B cell (primary cell): ENCODE measurements at regions not wholly inside any gene's neighbourhood (a gene's known extent, or its start where the extent isn't known, plus 50 kb on each side); places are given as distances from the start of the nearest gene placed in this dataset.

Source experiments
- ATAC-seq: fragments of 200-7000 bp; cut with Tn5 transposase; one replicate; pipeline ENCODE4 v1.10.0; 2021; ENCODE audit warnings: low read depth, mild to moderate bottlenecking, moderate number of reproducible peaks, moderate library complexity
- CTCF ChIA-PET: fragments of 350-600 bp; sonication (Branson Sonifier 250); formaldehyde crosslinking; loops from one replicate; lab custom pipeline; 2021; ENCODE audit warnings: antibody characterized with exemption, inconsistent platforms; lab: Charles Lee
- POLR2A ChIA-PET: fragments of 350-600 bp; sonication (Branson Sonifier 250); formaldehyde crosslinking; loops from one replicate; lab custom pipeline; 2021; ENCODE audit warnings: antibody characterized with exemption; lab: Charles Lee
- DNase-seq: peaks from one replicate; pipeline ENCODE4 v3.0.0; 2013
- H2AFZ ChIP-seq: 2 replicates; pipeline ENCODE4 v1.6.1; 2012; ENCODE audit warnings: mild to moderate bottlenecking, low read depth, low read length; ENCODE audit not compliant: insufficient read depth, poor library complexity, severe bottlenecking
- H3K27ac ChIP-seq, 2 donors: 1 replicate in 1 of 2; 2 replicates in 1 of 2; pipeline ENCODE4 v1.5.1; 2012 to 2013; ENCODE audit warnings: low read length in 2 of 2, mild to moderate bottlenecking in 2 of 2, moderate library complexity in 1 of 2
- H3K27me3 ChIP-seq, 4 experiments: fragments of 200-600 bp in 1 of 4; sonication (generic) in 1 of 4; replicated peaks in 1 of 4; 1 replicate in 2 of 4; 2 replicates in 2 of 4; pipeline versions ENCODE4 v1.6.1 to v1.7.0; 2013 to 2016; ENCODE audit warnings: low read length in 3 of 4, mild to moderate bottlenecking in 2 of 4, mixed read lengths in 1 of 4, moderate library complexity in 1 of 4; ENCODE audit not compliant: insufficient read depth in 4 of 4, control insufficient read depth in 3 of 4; ENCODE audit errors: control extremely low read depth in 1 of 4
- H3K36me3 ChIP-seq, 2 experiments: replicated peaks in 1 of 2; 1 replicate in 1 of 2; 2 replicates in 1 of 2; pipeline versions ENCODE4 v1.6.1 to v1.7.1; 2013; ENCODE audit warnings: low read length in 1 of 2; ENCODE audit not compliant: insufficient read depth in 2 of 2, control insufficient read depth in 1 of 2; ENCODE audit errors: control extremely low read depth in 1 of 2, extremely low read depth in 1 of 2
- H3K4me1 ChIP-seq, 2 donors: fragments of 200-600 bp in 1 of 2; sonication (generic) in 1 of 2; 1 replicate in 1 of 2; 2 replicates in 1 of 2; pipeline versions ENCODE4 v1.5.1 to v1.6.1; 2013 to 2017; ENCODE audit warnings: low read length in 2 of 2; ENCODE audit not compliant: control insufficient read depth in 2 of 2, insufficient read depth in 2 of 2
- H3K4me2 ChIP-seq: replicated peaks from 2 replicates; pipeline ENCODE3; 2012; ENCODE audit warnings: mild to moderate bottlenecking, low read depth, low read length; ENCODE audit not compliant: poor library complexity, severe bottlenecking
- H3K4me3 ChIP-seq, 5 experiments: fragments of 200-600 bp in 1 of 5; sonication (generic) in 1 of 5; 1 replicate in 3 of 5; 2 replicates in 2 of 5; pipeline versions ENCODE4 v1.5.1 to v1.7.0; 2011 to 2016; ENCODE audit warnings: low read length in 4 of 5, mild to moderate bottlenecking in 4 of 5, low read depth in 2 of 5, control low read depth in 1 of 5, moderate library complexity in 1 of 5; ENCODE audit not compliant: insufficient read depth in 1 of 5; ENCODE audit errors: control extremely low read depth in 1 of 5, extremely low read depth in 1 of 5
- H3K79me2 ChIP-seq: fragments of 200-600 bp; sonication (generic); one replicate; pipeline ENCODE4 v1.6.0; 2016; ENCODE audit warnings: low read length; ENCODE audit not compliant: control insufficient read depth, insufficient read depth
- H3K9ac ChIP-seq: fragments of 200-600 bp; sonication (generic); 2 replicates; pipeline ENCODE4 v1.6.1; 2017; ENCODE audit warnings: mild to moderate bottlenecking, low read length, moderate library complexity
- H3K9me3 ChIP-seq, 3 donors: one replicate each; pipeline versions ENCODE4 v1.6.1 to v1.7.1; 2013; ENCODE audit warnings: low read length in 2 of 3; ENCODE audit not compliant: control insufficient read depth in 2 of 3, insufficient read depth in 1 of 3; ENCODE audit errors: control extremely low read depth in 1 of 3
- H4K20me1 ChIP-seq: 2 replicates; pipeline ENCODE4 v1.6.0; 2012; ENCODE audit warnings: mild to moderate bottlenecking, low read length; ENCODE audit not compliant: insufficient read depth, control insufficient read depth, poor library complexity, severe bottlenecking
- H3K27ac Mint-ChIP-seq: one replicate; pipeline ENCODE4 v1.8.0; 2021; ENCODE audit warnings: mixed read lengths
- H3K27me3 Mint-ChIP-seq: one replicate; pipeline ENCODE4 v1.8.0; 2021; ENCODE audit warnings: mixed read lengths
- H3K4me1 Mint-ChIP-seq: one replicate; pipeline ENCODE4 v1.8.0; 2021; ENCODE audit warnings: mixed read lengths
- H3K4me3 Mint-ChIP-seq: one replicate; pipeline ENCODE4 v1.8.0; 2021; ENCODE audit warnings: mixed read lengths
- H3K9me3 Mint-ChIP-seq: one replicate; pipeline ENCODE4 v1.8.0; 2022; ENCODE audit warnings: mixed read lengths; ENCODE audit not compliant: insufficient read depth
- EZH2 ChIP-seq: IDR thresholded peaks from 2 replicates; pipeline ENCODE4 v1.6.1; 2012; ENCODE audit warnings: borderline replicate concordance, low read depth, mild to moderate bottlenecking, moderate library complexity, low read length; ENCODE audit not compliant: insufficient read depth, poor library complexity, severe bottlenecking
- WGBS: methylation state at CpG from one replicate; pipeline ENCODE4 v1.1.5; 2013; ENCODE audit warnings: missing lambda C conversion rate; ENCODE audit not compliant: insufficient coverage; 5-methylcytosine and 5-hydroxymethylcytosine counted together
- intact Hi-C: fragments of 100-400 bp; cut with micrococcal nuclease; formaldehyde crosslinking; loops from one replicate; pipeline ENCODE4 v1.10.0; 2022
- TF ChIP-seq, protein P1 (sequence below): fragments of 200-600 bp; IDR thresholded peaks from one replicate; pipeline ENCODE4 v1.8.0; 2022; ENCODE audit warnings: antibody characterized with exemption, mild to moderate bottlenecking

- H3K27me3 Mint-ChIP-seq: no peaks in the 10 kb centered on the region
Observed at GRCh38 chr6:48757661-48758060, 646.7 kb upstream of the PTCHD4 start.

GRCh38 chr6:48755315-48755714, 644.3 kb upstream of the PTCHD4 start:
- no peak overlapping the region for H3K4me3 Mint-ChIP-seq
- H3K4me1 ChIP-seq: no peaks in the 10 kb centered on the region
- no peaks in the 10 kb centered on the region for H3K27me3 ChIP-seq
- H3K4me3 ChIP-seq: no peak overlapping the region
- WGBS: 62% methylated on average over 3 of the region's 3 CpGs
- H3K27me3 Mint-ChIP-seq: no peaks in the 10 kb centered on the region
- ATAC-seq (no peak), DNase-seq (no peak)
- no peak overlapping the region for H3K4me2 ChIP-seq
- H3K79me2 ChIP-seq: no peaks in the 10 kb centered on the region
- no peaks in the 10 kb centered on the region for H3K9me3 ChIP-seq
- ChIA-PET POLR2A (no interaction called here), CTCF (no interaction called here)
- H3K36me3 ChIP-seq: no peaks in the 10 kb centered on the region
- peaks cover 2% of the 10 kb centered on the region for H3K9me3 Mint-ChIP-seq
- TF ChIP-seq EZH2: no peak
- TF ChIP-seq, protein P1, sequence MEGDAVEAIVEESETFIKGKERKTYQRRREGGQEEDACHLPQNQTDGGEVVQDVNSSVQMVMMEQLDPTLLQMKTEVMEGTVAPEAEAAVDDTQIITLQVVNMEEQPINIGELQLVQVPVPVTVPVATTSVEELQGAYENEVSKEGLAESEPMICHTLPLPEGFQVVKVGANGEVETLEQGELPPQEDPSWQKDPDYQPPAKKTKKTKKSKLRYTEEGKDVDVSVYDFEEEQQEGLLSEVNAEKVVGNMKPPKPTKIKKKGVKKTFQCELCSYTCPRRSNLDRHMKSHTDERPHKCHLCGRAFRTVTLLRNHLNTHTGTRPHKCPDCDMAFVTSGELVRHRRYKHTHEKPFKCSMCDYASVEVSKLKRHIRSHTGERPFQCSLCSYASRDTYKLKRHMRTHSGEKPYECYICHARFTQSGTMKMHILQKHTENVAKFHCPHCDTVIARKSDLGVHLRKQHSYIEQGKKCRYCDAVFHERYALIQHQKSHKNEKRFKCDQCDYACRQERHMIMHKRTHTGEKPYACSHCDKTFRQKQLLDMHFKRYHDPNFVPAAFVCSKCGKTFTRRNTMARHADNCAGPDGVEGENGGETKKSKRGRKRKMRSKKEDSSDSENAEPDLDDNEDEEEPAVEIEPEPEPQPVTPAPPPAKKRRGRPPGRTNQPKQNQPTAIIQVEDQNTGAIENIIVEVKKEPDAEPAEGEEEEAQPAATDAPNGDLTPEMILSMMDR: no peak
- no peaks in the 10 kb centered on the region for H4K20me1 ChIP-seq
- H3K27ac Mint-ChIP-seq: no peak overlapping the region
- H3K9ac ChIP-seq: no peak overlapping the region
- no peak overlapping the region for H3K27ac ChIP-seq
- intact Hi-C loops: no loop called here
- no peaks in the 10 kb centered on the region for H3K4me1 Mint-ChIP-seq
- no peak overlapping the region for H2AFZ ChIP-seq

More at GRCh38 chr6:48757661-48758060, 646.7 kb upstream of the PTCHD4 start:
- intact Hi-C loops: no loop called here
- H3K9me3 ChIP-seq: no peaks in the 10 kb centered on the region
- no peak overlapping the region for H3K9ac ChIP-seq
- no peak overlapping the region for H3K4me2 ChIP-seq
- no peak overlapping the region for H2AFZ ChIP-seq
- no peaks in the 10 kb centered on the region for H4K20me1 ChIP-seq
- POLR2A ChIA-PET: no interaction called here
- H3K4me3 Mint-ChIP-seq: no peak overlapping the region
- peaks cover 2% of the 10 kb centered on the region for H3K9me3 Mint-ChIP-seq
- no peak overlapping the region for H3K4me3 ChIP-seq
- DNase-seq (no peak), ATAC-seq (no peak)
- H3K27ac ChIP-seq: no peak overlapping the region
- TF ChIP-seq, protein P1: no peak
- no peak for TF ChIP-seq EZH2
- H3K27ac Mint-ChIP-seq: no peak overlapping the region
- CTCF ChIA-PET: no interaction called here
- no peaks in the 10 kb centered on the region for H3K4me1 ChIP-seq
- WGBS: 60% methylated on average over 1 of the region's 1 CpG
- no peaks in the 10 kb centered on the region for H3K36me3 ChIP-seq
- no peaks in the 10 kb centered on the region for H3K27me3 ChIP-seq
- no peaks in the 10 kb centered on the region for H3K4me1 Mint-ChIP-seq
- H3K79me2 ChIP-seq: no peaks in the 10 kb centered on the region
